ENCODE measurements at regions not wholly inside any gene's neighbourhood (a gene's known extent, or its start where the extent isn't known, plus 50 kb on each side); places are given as distances from the start of the nearest gene placed in this dataset.

GRCh38 chr3:168442502-168442901, 346.8 kb upstream of the GOLIM4 start:
- TF ChIP-seq CTCF (IDR thresholded peaks at IDR 0.05) (no peak), POLR2A (IDR thresholded peaks at IDR 0.05) (no peak)
- Histone ChIP-seq H3K4me1 (replicated peaks in 1 of 2) (no peaks in the 10 kb centered on the region), H3K9me3 (replicated peaks in 1 of 3) (no peaks in the 10 kb centered on the region), H3K27ac (no peak overlapping the region), H3K36me3 (replicated peaks in 1 of 2) (no peaks in the 10 kb centered on the region), H3K4me3 (no peak overlapping the region), H3K27me3 (no peaks in the 10 kb centered on the region)
- 28 to 38% (median 35%) methylated on average over 2 of the region's 2 CpGs for WGBS, 4 donors
- DNase-seq, result no peak
- intact Hi-C loops (cut with DNase I), result no loop called here

- Histone ChIP-seq H3K4me1 (replicated peaks in 1 of 2) (no peaks in the 10 kb centered on the region), H3K4me3 (no peak overlapping the region), H3K36me3 (replicated peaks in 1 of 2) (no peaks in the 10 kb centered on the region), H3K27ac (no peak overlapping the region), H3K27me3 (no peaks in the 10 kb centered on the region), H3K9me3 (replicated peaks in 1 of 3) (no peaks in the 10 kb centered on the region)
- WGBS, 4 donors, result 50 to 76% (median 63%) methylated on average over 1 of the region's 1 CpG
- DNase-seq, result no peak
- no peak for TF ChIP-seq CTCF (IDR thresholded peaks at IDR 0.05)
- no peak for TF ChIP-seq POLR2A (IDR thresholded peaks at IDR 0.05)
- intact Hi-C loops (cut with DNase I), result no loop called here
These were observed 340.6 kb upstream of the GOLIM4 start for GRCh38 chr3:168436245-168436724.

- Histone ChIP-seq H3K4me1 (replicated peaks in 1 of 2) (no peaks in the 10 kb centered on the region), H3K36me3 (replicated peaks in 1 of 2) (no peaks in the 10 kb centered on the region), H3K9me3 (replicated peaks in 1 of 3) (no peaks in the 10 kb centered on the region), H3K4me3 (no peak overlapping the region), H3K27me3 (no peaks in the 10 kb centered on the region), H3K27ac (no peak overlapping the region)
- 51 to 62% (median 58%) methylated on average over 2 of the region's 2 CpGs for WGBS, 4 donors
- TF ChIP-seq CTCF (IDR thresholded peaks at IDR 0.05) (no peak), POLR2A (IDR thresholded peaks at IDR 0.05) (no peak)
- intact Hi-C loops (cut with DNase I), result no loop called here
- no peak for DNase-seq
These were observed 335.8 kb upstream of the GOLIM4 start for GRCh38 chr3:168431491-168431890.

- no peak for DNase-seq
- H3K4me1 ChIP-seq (replicated peaks in 1 of 2), result no peaks in the 10 kb centered on the region
- H3K36me3 ChIP-seq (replicated peaks in 1 of 2), result no peaks in the 10 kb centered on the region
- H3K27ac ChIP-seq, result no peak overlapping the region
- WGBS, 4 donors, result 31 to 50% (median 41%) methylated on average over 1 of the region's 1 CpG
- H3K4me3 ChIP-seq, result no peak overlapping the region
- H3K9me3 ChIP-seq (replicated peaks in 1 of 3), result no peaks in the 10 kb centered on the region
- intact Hi-C loops (cut with DNase I), result no loop called here
- no peaks in the 10 kb centered on the region for H3K27me3 ChIP-seq
- TF ChIP-seq CTCF (IDR thresholded peaks at IDR 0.05) (no peak), POLR2A (IDR thresholded peaks at IDR 0.05) (no peak)
These were observed 332.2 kb upstream of the GOLIM4 start for GRCh38 chr3:168427835-168428475.

Data from adrenal gland (tissue), 9 donors.